Kidney (tissue), 13 donors: ENCODE measurements at regions not wholly inside any gene's neighbourhood (a gene's known extent, or its start where the extent isn't known, plus 50 kb on each side); places are given as distances from the start of the nearest gene placed in this dataset.

Experiments used
- DNase-seq, 5 donors: peaks; one replicate each; pipeline ENCODE4 v3.0.0-alpha.2; 2013 to 2020
- FAIRE-seq: peaks from 2 replicates; lab custom pipeline; 2012; peaks lifted over from hg19 to GRCh38; lab: Jason Lieb, UNC
- H3K27ac ChIP-seq, 2 donors: one replicate each; pipeline ENCODE4 v1.7.0; 2013; ENCODE audit warnings: low read depth in 2 of 2, low read length in 2 of 2, inconsistent platforms in 1 of 2
- H3K27me3 ChIP-seq: one replicate; pipeline ENCODE4 v1.7.1; 2013; ENCODE audit warnings: low read length, inconsistent platforms; ENCODE audit not compliant: control insufficient read depth, insufficient read depth
- H3K36me3 ChIP-seq, 3 donors: one replicate each; pipeline versions ENCODE4 v1.7.0 to v1.7.1; 2013; ENCODE audit warnings: low read length in 3 of 3, control low read depth in 1 of 3, inconsistent platforms in 1 of 3; ENCODE audit not compliant: insufficient read depth in 3 of 3, control insufficient read depth in 2 of 3
- H3K4me1 ChIP-seq, 3 donors: one replicate each; pipeline versions ENCODE4 v1.7.0 to v1.7.1; 2013; ENCODE audit warnings: low read length in 3 of 3, inconsistent platforms in 1 of 3, low read depth in 1 of 3; ENCODE audit not compliant: control insufficient read depth in 2 of 3, insufficient read depth in 2 of 3
- H3K4me3 ChIP-seq, 3 donors: one replicate each; pipeline versions ENCODE4 v1.7.0 to v1.8.1; 2013; ENCODE audit warnings: low read length in 3 of 3, control low read depth in 1 of 3, inconsistent platforms in 1 of 3
- H3K9ac ChIP-seq, 3 donors: one replicate each; pipeline versions ENCODE4 v1.7.0 to v1.7.1; 2013; ENCODE audit warnings: low read length in 3 of 3, control low read depth in 1 of 3, inconsistent platforms in 1 of 3
- H3K9me3 ChIP-seq, 3 donors: one replicate each; pipeline versions ENCODE4 v1.7.0 to v1.7.1; 2013; ENCODE audit warnings: low read length in 3 of 3, control low read depth in 1 of 3, inconsistent platforms in 1 of 3; ENCODE audit not compliant: control insufficient read depth in 2 of 3, insufficient read depth in 1 of 3
- CTCF ChIP-seq: IDR thresholded peaks from 3 replicates; pipeline ENCODE4 v1.5.1; 2012; ENCODE audit warnings: mild to moderate bottlenecking, moderate library complexity, borderline replicate concordance; ENCODE audit not compliant: insufficient read depth; ENCODE audit errors: extremely low read depth
- intact Hi-C: fragments of 100-400 bp; cut with DNase I; formaldehyde crosslinking; loops from one replicate; pipeline ENCODE4 v1.11.1; 2022
- donor health status: control.
- donor health status: control.
- donor health status: control.
- donor health status: control.
- donor health status: control.
- donor health status: DM: yes; HTN: yes; CAD: no.
- donor health status: Normal renal cell carcinoma (clear cell type).

- H3K9ac ChIP-seq, result no peak overlapping the region
- DNase-seq (no peak), FAIRE-seq (no peak)
- H3K4me3 ChIP-seq, result no peak overlapping the region
- H3K4me1 ChIP-seq, result no peaks in the 10 kb centered on the region
- intact Hi-C loops, result no loop called here
- H3K9me3 ChIP-seq, result no peaks in the 10 kb centered on the region
- H3K27ac ChIP-seq, result no peak overlapping the region
- H3K36me3 ChIP-seq, result no peaks in the 10 kb centered on the region
- no peak for TF ChIP-seq CTCF
- no peaks in the 10 kb centered on the region for H3K27me3 ChIP-seq
Measured at GRCh38 chr16:26453215-26453614, 613.5 kb upstream of the C16orf82 start.

GRCh38 chr16:26454102-26454501 lies 612.6 kb upstream of the C16orf82 start:
- no peak overlapping the region for H3K9ac ChIP-seq
- TF ChIP-seq CTCF, result no peak
- H3K4me1 ChIP-seq, result no peaks in the 10 kb centered on the region
- H3K27ac ChIP-seq, result no peak overlapping the region
- intact Hi-C loops, result no loop called here
- no peak for DNase-seq
- H3K9me3 ChIP-seq, result no peaks in the 10 kb centered on the region
- no peaks in the 10 kb centered on the region for H3K36me3 ChIP-seq
- no peak for FAIRE-seq
- no peak overlapping the region for H3K4me3 ChIP-seq
- H3K27me3 ChIP-seq, result no peaks in the 10 kb centered on the region

- Histone ChIP-seq H3K9me3 (no peaks in the 10 kb centered on the region), H3K36me3 (no peaks in the 10 kb centered on the region), H3K4me3 (no peak overlapping the region), H3K27me3 (no peaks in the 10 kb centered on the region), H3K27ac (no peak overlapping the region), H3K9ac (no peak overlapping the region), H3K4me1 (no peaks in the 10 kb centered on the region)
- intact Hi-C loops, result no loop called here
- FAIRE-seq (no peak), DNase-seq (no peak)
- TF ChIP-seq CTCF, result no peak
Measured at GRCh38 chr16:26456074-26456473, 610.7 kb upstream of the C16orf82 start.

GRCh38 chr16:26457095-26457494 lies 609.6 kb upstream of the C16orf82 start:
- no peaks in the 10 kb centered on the region for H3K27me3 ChIP-seq
- no peak for DNase-seq
- H3K9ac ChIP-seq, result no peak overlapping the region
- intact Hi-C loops, result no loop called here
- H3K4me1 ChIP-seq, result no peaks in the 10 kb centered on the region
- no peak overlapping the region for H3K27ac ChIP-seq
- no peak for TF ChIP-seq CTCF
- FAIRE-seq, result no peak
- H3K9me3 ChIP-seq, result no peaks in the 10 kb centered on the region
- no peaks in the 10 kb centered on the region for H3K36me3 ChIP-seq
- no peak overlapping the region for H3K4me3 ChIP-seq
